SW 1271 (cell line): ENCODE measurements at regions not wholly inside any gene's neighbourhood (a gene's known extent, or its start where the extent isn't known, plus 50 kb on each side); places are given as distances from the start of the nearest gene placed in this dataset.
A peak's percentile ranks its signal among the peaks of the same experiment; 100 is the strongest.
"Not testable (repeated sequence)": the region's sequence is repeated elsewhere in the genome, so short reads cannot be mapped to it uniquely, and the experiment has no call there.

ENCODE experiments used
- DNase-seq, 2 experiments: peaks; one replicate each; lab custom pipeline; 2025; lab: John Stamatoyannopoulos, UW

GRCh38 chr5:52605317-52606313, 182.1 kb upstream of the ITGA1 start:
- no peak for DNase-seq

GRCh38 chr5:52607227-52607824, 180.4 kb upstream of the ITGA1 start:
- DNase-seq = no peak

DNA sequence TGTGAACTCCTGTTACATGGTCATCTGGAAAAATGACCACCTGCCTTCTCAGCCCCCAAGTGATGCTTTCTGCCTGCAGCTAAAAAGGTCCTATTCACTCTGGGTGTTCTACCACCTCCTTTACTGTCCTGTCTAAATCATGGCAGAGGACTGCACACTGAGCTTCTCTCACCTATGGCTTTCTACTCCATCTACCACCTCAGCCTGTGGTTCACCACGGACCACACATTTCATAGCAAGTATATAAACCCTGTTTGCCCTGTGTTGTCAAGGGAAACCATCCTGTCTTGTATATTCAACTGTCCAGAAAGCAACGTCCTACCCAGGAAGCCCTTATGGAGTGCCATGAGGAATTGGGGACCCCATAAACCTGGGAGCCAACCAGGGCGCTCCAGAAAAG, 167.4 kb upstream of the ITGA1 start:
- no peak for DNase-seq

DNA sequence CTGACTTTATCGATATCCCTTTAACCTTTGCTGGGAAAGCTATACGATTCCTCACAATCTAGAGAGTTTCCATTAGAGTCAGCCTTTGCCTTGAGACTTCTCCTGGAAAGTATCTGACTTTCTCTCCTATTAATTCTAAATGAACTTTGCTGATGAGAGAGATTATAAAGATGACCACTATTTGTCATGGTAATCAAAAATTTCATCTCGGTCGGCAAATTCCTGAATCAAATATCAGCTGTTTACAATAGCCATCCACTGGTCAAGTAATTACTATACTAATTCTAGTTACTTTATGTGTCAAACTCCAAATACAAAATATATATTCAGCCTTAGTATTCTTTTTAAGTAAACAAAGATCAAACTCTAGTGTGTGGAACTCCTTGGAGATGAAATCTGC, 164.4 kb upstream of the ITGA1 start:
- no peak for DNase-seq

GRCh38 chr5:52624291-52624690, 163.4 kb upstream of the ITGA1 start:
- DNase-seq = no peak

DNA sequence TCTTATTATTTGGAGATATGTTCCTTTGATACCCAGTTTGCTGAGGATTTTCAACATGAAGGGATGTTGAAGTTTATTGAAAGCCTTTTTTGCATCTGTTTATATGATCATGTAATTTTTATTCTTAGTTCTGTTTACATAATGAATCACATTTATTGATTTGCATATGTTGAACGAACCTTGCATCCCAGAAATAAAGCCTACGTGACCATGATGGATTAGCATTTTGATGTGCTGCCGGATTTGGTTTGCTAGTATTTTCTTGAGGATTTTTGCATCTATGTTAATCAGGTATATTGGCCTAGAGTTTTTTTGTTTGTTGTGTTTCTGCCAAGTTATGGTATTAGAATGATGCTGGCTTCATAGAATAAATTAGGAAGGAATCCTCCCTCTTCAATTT, 161.4 kb upstream of the ITGA1 start:
- no peak for DNase-seq

DNA sequence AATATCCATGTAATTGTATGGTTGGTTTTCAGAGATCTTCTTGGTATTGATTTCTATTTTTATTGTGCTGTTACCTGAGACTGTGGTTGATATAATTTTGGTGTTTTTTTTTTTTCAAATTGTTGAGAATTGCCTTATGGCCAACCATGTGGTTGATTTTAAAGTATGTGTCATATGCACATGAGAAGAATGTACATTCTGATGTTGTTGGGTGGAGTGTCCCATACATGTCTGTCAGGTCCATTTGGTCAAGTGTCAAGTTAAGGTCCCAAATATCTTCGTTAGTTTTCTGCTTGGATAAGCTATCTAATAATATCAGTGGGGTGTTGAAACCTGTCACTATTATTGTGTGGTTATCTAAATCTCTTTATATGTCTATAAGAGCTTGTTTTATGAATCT, 160.0 kb upstream of the ITGA1 start:
- DNase-seq = no peak

DNA sequence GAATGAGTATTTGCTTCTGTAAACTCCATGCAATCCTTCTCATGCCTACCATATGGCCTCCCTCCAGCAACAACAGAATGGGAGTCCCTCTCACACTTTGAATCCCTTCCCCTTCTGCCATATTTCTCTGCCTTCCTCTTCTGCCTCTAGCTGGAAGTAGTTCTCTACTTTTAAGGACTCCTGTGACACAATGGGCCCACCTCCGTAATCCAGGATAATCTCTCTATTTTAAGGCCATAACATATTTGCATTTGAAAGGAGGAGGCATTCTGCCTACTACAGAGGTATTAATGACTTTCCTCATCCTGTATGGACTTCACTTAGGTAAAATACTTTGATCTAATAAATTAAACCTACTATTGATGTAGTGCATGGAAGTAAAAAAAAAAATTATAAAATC, 155.4 kb upstream of the ITGA1 start:
- no peak for DNase-seq

DNA sequence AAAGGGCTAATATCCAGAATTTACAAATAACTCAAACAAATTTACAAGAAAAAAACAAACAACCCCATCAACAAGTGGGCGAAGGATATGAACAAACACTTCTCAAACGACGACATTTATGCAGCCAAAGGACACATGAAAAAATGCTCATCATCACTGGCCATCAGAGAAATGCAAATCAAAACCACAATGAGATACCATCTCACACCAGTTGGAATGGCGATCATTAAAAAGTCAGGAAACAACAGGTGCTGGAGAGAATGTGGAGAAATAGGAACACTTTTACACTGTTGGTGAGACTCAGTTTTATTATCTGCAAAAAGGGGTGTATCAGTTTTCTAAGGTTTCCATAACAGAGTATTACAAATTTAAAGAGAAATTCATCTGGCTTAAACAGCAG, 153.5 kb upstream of the ITGA1 start:
- DNase-seq = not testable (repeated sequence)

DNA sequence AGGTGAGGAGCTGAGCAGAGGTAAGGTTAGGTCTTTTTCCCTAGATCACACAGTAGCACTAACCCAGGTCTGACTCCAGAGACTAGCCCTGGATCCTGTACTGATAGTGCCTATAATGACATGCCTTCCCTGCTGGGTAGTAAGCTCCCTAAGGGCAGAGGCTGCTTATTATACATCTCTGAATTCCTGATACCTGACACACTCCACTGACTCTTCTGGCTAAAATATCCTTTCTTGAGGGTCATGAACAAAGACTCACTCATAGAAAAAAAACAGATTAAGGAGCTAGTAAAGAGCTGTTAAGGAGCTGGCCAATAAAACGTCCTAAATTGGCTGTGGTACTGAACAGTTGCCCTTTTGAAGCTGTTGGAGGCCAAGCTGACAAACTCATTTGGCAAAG, 149.0 kb upstream of the ITGA1 start:
- no peak for DNase-seq

DNA sequence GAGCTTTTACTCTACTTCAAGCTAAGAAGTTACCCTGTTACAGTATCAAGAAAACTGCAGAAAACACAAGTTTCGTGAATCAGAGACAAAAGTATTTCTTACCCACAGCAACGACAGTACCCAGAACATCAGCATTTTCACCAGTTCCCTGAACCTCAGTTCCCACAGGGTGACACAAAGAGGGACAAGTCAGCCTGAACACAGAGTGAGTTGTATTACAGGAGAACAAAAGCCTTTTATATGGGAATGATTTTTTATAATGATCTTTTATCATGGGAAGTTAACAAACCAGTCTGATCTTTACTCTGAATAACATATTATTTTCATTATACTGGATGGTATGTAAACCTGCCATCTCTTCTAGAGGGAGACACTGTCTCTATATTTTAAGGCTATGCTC, 139.0 kb upstream of the ITGA1 start:
- no peak for DNase-seq

- DNase-seq = no peak
Measured at GRCh38 chr5:52655163-52655562, 132.6 kb upstream of the ITGA1 start.

GRCh38 chr5:52656569-52657246, 131.0 kb upstream of the ITGA1 start:
- no peak for DNase-seq

DNA sequence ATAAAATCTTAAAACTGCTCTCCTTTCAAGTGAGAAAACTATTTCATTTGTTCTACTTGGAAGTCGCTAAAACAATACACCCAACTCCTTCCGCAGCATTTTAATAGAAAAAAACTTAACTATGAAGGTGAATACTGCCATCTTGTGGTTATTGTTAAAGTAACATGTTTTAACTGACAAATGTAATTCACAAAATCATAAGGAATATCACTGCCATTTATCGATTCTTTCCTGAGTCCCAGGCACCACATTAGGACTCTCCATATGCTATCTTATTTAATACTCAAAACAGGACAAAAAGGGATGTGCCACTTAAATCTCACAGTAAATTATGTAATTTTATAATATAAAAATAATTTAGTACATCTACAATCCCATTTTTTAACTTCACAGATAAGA, 130.5 kb upstream of the ITGA1 start:
- DNase-seq = peak in 1 of 2 experiments; percentile 60

DNA sequence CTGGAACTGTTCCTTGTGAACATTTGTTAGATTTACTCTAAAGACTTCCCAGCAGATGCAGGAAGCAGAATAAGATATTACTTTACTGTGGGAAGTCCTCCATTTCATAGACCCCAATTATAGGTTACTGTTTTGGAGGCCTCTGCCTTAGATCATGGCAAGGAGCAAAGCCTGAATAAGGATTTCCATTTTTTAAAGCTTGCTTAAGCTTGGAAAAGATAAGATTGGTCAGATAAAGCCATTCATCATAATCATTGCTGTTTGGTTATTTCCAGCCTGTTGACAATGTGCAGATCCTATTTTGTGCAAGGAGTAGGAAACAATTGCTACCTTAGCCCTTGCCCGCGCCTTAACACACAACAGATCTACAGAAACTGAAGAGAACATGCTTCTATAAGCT, 129.5 kb upstream of the ITGA1 start:
- no peak for DNase-seq

DNA sequence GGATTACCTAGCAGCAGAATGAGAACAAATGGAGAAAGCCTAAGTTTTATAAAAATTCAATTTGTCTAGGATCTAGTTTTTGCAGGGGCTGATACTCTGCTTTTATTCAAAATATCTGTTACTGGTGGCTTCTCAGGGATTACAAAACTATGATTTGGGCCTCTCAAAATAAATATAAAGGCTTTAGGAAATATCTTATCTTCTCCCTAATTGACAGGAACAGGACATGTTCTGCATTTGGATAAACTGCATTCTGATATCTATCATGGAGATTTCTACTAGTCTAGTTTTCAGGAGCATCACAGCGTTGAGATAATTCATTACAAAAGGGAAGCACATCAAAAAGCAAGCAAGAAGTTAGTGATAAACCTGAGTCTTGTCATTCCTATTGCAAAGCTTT, 127.1 kb upstream of the ITGA1 start:
- DNase-seq = no peak

DNA sequence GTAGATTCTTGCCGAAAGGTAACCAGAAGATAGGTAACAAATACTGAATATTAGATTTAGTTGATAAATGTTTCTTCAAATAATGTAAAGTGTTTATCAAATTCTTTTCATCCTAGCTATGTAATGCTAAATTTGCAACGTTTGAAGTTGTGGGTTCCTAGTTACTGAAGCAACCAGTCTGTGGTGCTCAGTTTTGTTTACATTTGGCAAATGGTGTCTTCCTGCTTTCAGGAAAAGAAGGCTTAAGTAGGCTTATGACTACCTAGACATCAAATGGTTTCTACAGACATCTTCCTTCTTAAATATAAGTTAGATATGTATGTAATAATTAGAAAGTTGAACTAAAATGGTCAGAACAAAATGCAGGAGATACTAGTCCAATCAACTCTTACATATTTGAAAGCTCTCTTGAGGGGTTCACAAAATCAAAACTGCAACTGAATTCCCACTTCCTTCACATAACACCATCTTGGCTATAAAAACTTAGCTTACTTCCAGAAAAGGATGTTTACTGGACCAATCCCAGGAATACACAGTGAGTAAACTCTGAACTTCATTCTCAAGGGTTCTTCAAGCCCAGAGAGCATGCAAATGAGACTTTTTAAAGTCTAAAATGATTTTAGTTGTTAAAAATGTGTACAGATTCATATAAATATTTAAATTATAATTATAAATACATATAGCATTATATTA, 125.7 kb upstream of the ITGA1 start:
- no peak for DNase-seq

GRCh38 chr5:52665559-52665958, 122.2 kb upstream of the ITGA1 start:
- no peak for DNase-seq

DNA sequence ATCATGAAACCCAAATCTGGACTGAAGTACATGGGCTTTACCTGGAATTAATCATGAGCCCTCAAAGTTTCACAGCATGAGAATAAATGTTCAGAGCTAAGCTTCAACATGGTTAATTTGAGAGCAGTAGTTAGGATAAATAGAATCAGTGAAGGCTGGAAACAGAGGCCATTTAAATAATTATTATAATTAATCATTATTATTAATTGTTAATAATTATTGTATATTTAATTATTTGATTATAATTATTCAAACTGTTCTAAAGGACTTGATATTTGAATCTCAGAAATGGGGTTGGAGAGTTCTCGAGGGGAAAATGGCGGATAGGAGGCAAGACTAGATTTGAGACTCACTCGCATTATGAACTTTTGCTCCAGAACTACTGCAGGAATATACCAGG, 119.6 kb upstream of the ITGA1 start:
- DNase-seq = no peak

- no peak for DNase-seq
Measured at GRCh38 chr5:52668544-52669185, 119.1 kb upstream of the ITGA1 start.

GRCh38 chr5:52672459-52672858, 115.3 kb upstream of the ITGA1 start:
- no peak for DNase-seq

DNA sequence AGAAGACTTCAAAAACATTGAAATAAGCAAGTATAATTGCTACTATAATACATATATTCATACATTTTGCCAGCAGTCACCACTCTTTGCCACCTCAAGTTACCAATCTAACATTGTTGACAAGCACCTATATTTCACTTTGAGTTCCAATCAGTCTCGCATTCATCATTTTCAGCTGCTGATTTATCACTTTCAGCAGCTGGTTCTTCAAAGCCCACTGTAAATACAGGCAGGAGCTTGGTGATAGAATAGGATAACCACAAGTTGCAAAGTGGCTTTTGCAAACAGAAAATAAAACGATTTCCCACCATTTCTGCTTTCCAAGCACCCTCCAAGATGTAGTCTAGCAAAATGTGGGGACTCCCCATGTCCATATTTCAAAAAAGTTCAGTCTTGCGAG, 114.2 kb upstream of the ITGA1 start:
- DNase-seq = no peak
